T-cell (primary cell): ENCODE measurements at regions not wholly inside any gene's neighbourhood (a gene's known extent, or its start where the extent isn't known, plus 50 kb on each side); places are given as distances from the start of the nearest gene placed in this dataset.

Source experiments
- ATAC-seq, 4 experiments: fragments of 200-7000 bp in 3 of 4; fragments of 150-1000 bp in 1 of 4; cut with Tn5 transposase; replicated peaks in 1 of 4; 1 replicate in 3 of 4; 2 replicates in 1 of 4; pipeline ENCODE4 v1.10.0; 2021; ENCODE audit warnings: moderate library complexity in 3 of 4, mild to moderate bottlenecking in 2 of 4, moderate number of reproducible peaks in 1 of 4
- CTCF ChIA-PET, 2 donors: fragments of 300-600 bp; sonication (Branson Sonifier 250); formaldehyde crosslinking; loops; one replicate each; lab custom pipeline; 2022; ENCODE audit warnings: antibody characterized with exemption in 2 of 2; lab: Charles Lee
- POLR2A ChIA-PET, 2 donors: fragments of 300-600 bp; sonication (Branson Sonifier 250); formaldehyde crosslinking; loops; one replicate each; lab custom pipeline; 2022; ENCODE audit warnings: antibody characterized with exemption in 2 of 2; lab: Charles Lee
- DNase-seq, 35 experiments: peaks; one replicate each; pipeline versions ENCODE4 v3.0.0 to v3.0.0-alpha.2; 2013 to 2023
- H3K27ac ChIP-seq: one replicate; pipeline ENCODE4 v1.5.1; 2013; ENCODE audit warnings: low read length
- H3K27me3 ChIP-seq, 2 experiments: replicated peaks in 1 of 2; 1 replicate in 1 of 2; 2 replicates in 1 of 2; pipeline versions ENCODE4 v1.6.1 to v1.7.0; 2013; ENCODE audit warnings: low read length in 1 of 2, mixed read lengths in 1 of 2; ENCODE audit not compliant: control insufficient read depth in 2 of 2, insufficient read depth in 2 of 2; ENCODE audit errors: extremely low read depth in 1 of 2
- H3K36me3 ChIP-seq, 2 donors: 1 replicate in 1 of 2; 2 replicates in 1 of 2; pipeline versions ENCODE4 v1.6.1 to v1.7.0; 2013; ENCODE audit warnings: low read length in 1 of 2; ENCODE audit not compliant: control insufficient read depth in 2 of 2, insufficient read depth in 1 of 2; ENCODE audit errors: extremely low read depth in 1 of 2
- H3K4me1 ChIP-seq, 2 experiments: 1 replicate in 1 of 2; 2 replicates in 1 of 2; pipeline versions ENCODE4 v1.6.1 to v1.7.0; 2013; ENCODE audit warnings: low read length in 2 of 2, mixed read lengths in 1 of 2; ENCODE audit not compliant: insufficient read depth in 2 of 2, control insufficient read depth in 1 of 2; ENCODE audit errors: extremely low read depth in 1 of 2
- H3K4me3 ChIP-seq, 2 donors: 1 replicate in 1 of 2; 2 replicates in 1 of 2; pipeline versions ENCODE4 v1.5.1 to v1.7.0; 2013; ENCODE audit warnings: mild to moderate bottlenecking in 2 of 2, low read length in 1 of 2, moderate library complexity in 1 of 2; ENCODE audit not compliant: control insufficient read depth in 1 of 2; ENCODE audit errors: extremely low read depth in 1 of 2
- H3K9me3 ChIP-seq: 2 replicates; pipeline ENCODE4 v1.7.0; 2013
- H3K27ac Mint-ChIP-seq, 2 donors: one replicate each; pipeline ENCODE4 v1.8.0; 2020 to 2021; ENCODE audit warnings: mild to moderate bottlenecking in 2 of 2, mixed read lengths in 2 of 2
- H3K27me3 Mint-ChIP-seq, 2 donors: one replicate each; pipeline ENCODE4 v1.8.0; 2021 to 2022; ENCODE audit warnings: mixed read lengths in 2 of 2
- H3K36me3 Mint-ChIP-seq: one replicate; pipeline ENCODE4 v1.8.0; 2021; ENCODE audit warnings: mixed read lengths
- H3K4me1 Mint-ChIP-seq, 3 donors: one replicate each; pipeline ENCODE4 v1.8.0; 2020 to 2022; ENCODE audit warnings: mixed read lengths in 3 of 3, mild to moderate bottlenecking in 1 of 3
- H3K4me3 Mint-ChIP-seq, 3 donors: one replicate each; pipeline ENCODE4 v1.8.0; 2020 to 2022; ENCODE audit warnings: mild to moderate bottlenecking in 3 of 3, mixed read lengths in 3 of 3, moderate library complexity in 3 of 3
- H3K9me3 Mint-ChIP-seq, 3 donors: one replicate each; pipeline ENCODE4 v1.8.0; 2020 to 2022; ENCODE audit warnings: mixed read lengths in 3 of 3
- WGBS: methylation state at CpG from one replicate; pipeline ENCODE4 v1.1.5; 2013; ENCODE audit warnings: missing lambda C conversion rate; ENCODE audit not compliant: insufficient coverage; 5-methylcytosine and 5-hydroxymethylcytosine counted together

GRCh38 chr3:144930431-144930830 lies 958.8 kb downstream of the DIPK2A start:
- no peak for ATAC-seq
- H3K4me3 ChIP-seq: no peak overlapping the region
- WGBS: no CpG with 5 or more reads among the region's 2 CpGs

GRCh38 chr3:144931590-144931989 lies 960.0 kb downstream of the DIPK2A start:
- Histone ChIP-seq H3K27ac (no peak overlapping the region), H3K4me3 (no peak overlapping the region), H3K9me3 (no peaks in the 10 kb centered on the region), H3K4me1 (no peaks in the 10 kb centered on the region), H3K27me3 (no peaks in the 10 kb centered on the region), H3K36me3 (no peaks in the 10 kb centered on the region)
- ATAC-seq (no peak), DNase-seq (no peak)
- Mint-ChIP-seq H3K4me1 (no peaks in the 10 kb centered on the region), H3K4me3 (no peak overlapping the region), H3K36me3 (no peaks in the 10 kb centered on the region), H3K9me3 (peaks cover 8 to 21% (median 13%) of the 10 kb centered on the region in 3 donors), H3K27me3 (no peaks in the 10 kb centered on the region), H3K27ac (no peak overlapping the region)
- ChIA-PET POLR2A (no interaction called here), CTCF (no interaction called here)
- WGBS: 83% methylated on average over 1 of the region's 1 CpG

More at GRCh38 chr3:144930431-144930830, 958.8 kb downstream of the DIPK2A start:
- Mint-ChIP-seq H3K9me3 (peaks cover 7 to 21% (median 13%) of the 10 kb centered on the region in 3 donors), H3K4me1 (no peaks in the 10 kb centered on the region), H3K4me3 (no peak overlapping the region), H3K27ac (no peak overlapping the region), H3K36me3 (no peaks in the 10 kb centered on the region), H3K27me3 (no peaks in the 10 kb centered on the region)
- POLR2A ChIA-PET: no interaction called here
- Histone ChIP-seq H3K27ac (no peak overlapping the region), H3K9me3 (no peaks in the 10 kb centered on the region), H3K27me3 (no peaks in the 10 kb centered on the region), H3K4me1 (no peaks in the 10 kb centered on the region), H3K36me3 (no peaks in the 10 kb centered on the region)
- DNase-seq: no peak
- CTCF ChIA-PET: no interaction called here

- Mint-ChIP-seq H3K9me3 (peaks cover 0 to 14% (median 12%) of the 10 kb centered on the region in 3 donors), H3K27ac (no peak overlapping the region), H3K4me3 (no peak overlapping the region), H3K36me3 (no peaks in the 10 kb centered on the region), H3K27me3 (no peaks in the 10 kb centered on the region), H3K4me1 (no peaks in the 10 kb centered on the region)
- Histone ChIP-seq H3K4me3 (no peak overlapping the region), H3K27ac (no peak overlapping the region), H3K9me3 (no peaks in the 10 kb centered on the region), H3K27me3 (no peaks in the 10 kb centered on the region), H3K36me3 (no peaks in the 10 kb centered on the region), H3K4me1 (no peaks in the 10 kb centered on the region)
- POLR2A ChIA-PET: no interaction called here
- CTCF ChIA-PET: no interaction called here
- DNase-seq (no peak), ATAC-seq (no peak)
- WGBS: 0% methylated on average over 1 of the region's 3 CpGs
Measured at GRCh38 chr3:144942093-144942837, 970.6 kb downstream of the DIPK2A start.

GRCh38 chr3:144942838-144943197 lies 971.2 kb downstream of the DIPK2A start:
- Histone ChIP-seq H3K9me3 (no peaks in the 10 kb centered on the region), H3K36me3 (no peaks in the 10 kb centered on the region), H3K4me3 (no peak overlapping the region), H3K27ac (no peak overlapping the region), H3K4me1 (no peaks in the 10 kb centered on the region), H3K27me3 (no peaks in the 10 kb centered on the region)
- H3K9me3 Mint-ChIP-seq: peaks cover 0 to 14% (median 12%) of the 10 kb centered on the region in 3 donors
- no peaks in the 10 kb centered on the region for H3K27me3 Mint-ChIP-seq
- ChIA-PET POLR2A (no interaction called here), CTCF (no interaction called here)
- no peaks in the 10 kb centered on the region for H3K36me3 Mint-ChIP-seq
- WGBS: no CpG with 5 or more reads among the region's 3 CpGs
- no peaks in the 10 kb centered on the region for H3K4me1 Mint-ChIP-seq
- no peak overlapping the region for H3K27ac Mint-ChIP-seq
- ATAC-seq (no peak), DNase-seq (no peak)
- no peak overlapping the region for H3K4me3 Mint-ChIP-seq

GRCh38 chr3:144947895-144948294 lies 976.3 kb downstream of the DIPK2A start:
- DNase-seq: no peak
- Histone ChIP-seq H3K27me3 (no peaks in the 10 kb centered on the region), H3K9me3 (no peaks in the 10 kb centered on the region), H3K4me3 (no peak overlapping the region), H3K36me3 (no peaks in the 10 kb centered on the region), H3K27ac (no peak overlapping the region), H3K4me1 (no peaks in the 10 kb centered on the region)
- H3K4me1 Mint-ChIP-seq: no peaks in the 10 kb centered on the region
- no peaks in the 10 kb centered on the region for H3K36me3 Mint-ChIP-seq
- no CpG with 5 or more reads among the region's 5 CpGs for WGBS
- ChIA-PET CTCF (no interaction called here), POLR2A (no interaction called here)
- H3K27me3 Mint-ChIP-seq: no peaks in the 10 kb centered on the region
- H3K9me3 Mint-ChIP-seq: peaks cover 0 to 23% (median 3%) of the 10 kb centered on the region in 3 donors
- no peak overlapping the region for H3K4me3 Mint-ChIP-seq
- H3K27ac Mint-ChIP-seq: no peak overlapping the region
- ATAC-seq: no peak

GRCh38 chr3:144948711-144949110 lies 977.1 kb downstream of the DIPK2A start:
- ATAC-seq (no peak), DNase-seq (no peak)
- peaks cover 0 to 23% (median 3%) of the 10 kb centered on the region in 3 donors for H3K9me3 Mint-ChIP-seq
- ChIA-PET POLR2A (no interaction called here), CTCF (no interaction called here)
- WGBS: no CpG with 5 or more reads among the region's 2 CpGs
- no peaks in the 10 kb centered on the region for H3K36me3 ChIP-seq
- H3K27ac ChIP-seq: no peak overlapping the region
- H3K4me1 Mint-ChIP-seq: no peaks in the 10 kb centered on the region
- no peaks in the 10 kb centered on the region for H3K27me3 Mint-ChIP-seq
- H3K36me3 Mint-ChIP-seq: no peaks in the 10 kb centered on the region
- H3K27ac Mint-ChIP-seq: no peak overlapping the region
- no peaks in the 10 kb centered on the region for H3K27me3 ChIP-seq
- H3K4me1 ChIP-seq: no peaks in the 10 kb centered on the region
- no peak overlapping the region for H3K4me3 ChIP-seq
- H3K4me3 Mint-ChIP-seq: no peak overlapping the region
- H3K9me3 ChIP-seq: no peaks in the 10 kb centered on the region
